ENCODE measurements at regions not wholly inside any gene's neighbourhood (a gene's known extent, or its start where the extent isn't known, plus 50 kb on each side); places are given as distances from the start of the nearest gene placed in this dataset.
"Not testable (repeated sequence)": the region's sequence is repeated elsewhere in the genome, so short reads cannot be mapped to it uniquely, and the experiment has no call there.

DNA sequence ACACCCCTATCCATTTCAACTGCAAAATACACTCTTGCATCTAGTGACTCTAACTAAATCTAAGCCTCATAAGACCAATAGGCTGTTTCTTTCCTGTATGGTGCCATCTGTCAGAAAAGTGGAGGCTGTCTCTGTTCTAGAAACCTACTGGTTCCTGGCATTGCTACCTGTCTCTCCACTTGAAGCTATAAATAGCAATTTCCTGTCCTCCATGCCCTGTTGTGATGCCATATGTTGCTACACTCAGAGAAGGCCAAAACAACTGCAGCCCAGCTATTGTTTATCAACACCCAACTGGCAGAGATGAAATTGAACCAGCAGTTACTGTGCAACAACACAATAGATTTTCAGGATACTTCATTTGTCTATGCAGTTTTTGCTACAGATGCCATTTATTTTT, 1355.1 kb upstream of the SLC39A10 start:
- no peak for DNase-seq (ENCODE audit: low spot score)

GRCh38 chr2:194294156-194294555, 1362.9 kb upstream of the SLC39A10 start:
- DNase-seq (ENCODE audit: low spot score), result no peak

DNA sequence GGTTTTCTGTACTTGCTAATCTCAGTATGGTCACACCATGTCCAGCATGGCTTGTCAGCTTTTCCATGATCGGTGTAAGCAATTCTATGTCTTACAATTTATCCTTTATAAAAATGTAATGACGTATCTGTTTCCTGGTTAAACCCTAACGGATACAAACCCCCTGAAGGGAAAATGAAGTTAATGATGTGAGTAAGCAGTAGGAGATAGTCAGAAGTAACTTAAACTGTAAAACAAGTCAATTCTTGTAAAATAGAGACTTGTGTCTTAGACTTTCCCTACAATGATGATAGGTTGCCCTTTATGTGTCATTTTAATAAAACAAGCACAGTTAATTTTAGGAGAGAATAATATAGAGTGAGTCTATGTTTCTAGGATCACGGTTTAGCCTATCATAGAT, 1365.9 kb upstream of the SLC39A10 start:
- no peak for DNase-seq (ENCODE audit: low spot score)

- no peak for DNase-seq (ENCODE audit: low spot score)
These were observed 1367.2 kb upstream of the SLC39A10 start for GRCh38 chr2:194289712-194290346.

GRCh38 chr2:194276667-194277066, 1380.4 kb upstream of the SLC39A10 start:
- not testable (repeated sequence) for DNase-seq (ENCODE audit: low spot score)

- DNase-seq (ENCODE audit: low spot score), result no peak
These were observed 1385.6 kb upstream of the SLC39A10 start for GRCh38 chr2:194271293-194271961.

- DNase-seq (ENCODE audit: low spot score), result no peak
These were observed 1386.4 kb upstream of the SLC39A10 start for GRCh38 chr2:194270648-194271047.

GRCh38 chr2:194264586-194264985, 1392.4 kb upstream of the SLC39A10 start:
- no peak for DNase-seq (ENCODE audit: low spot score)

GRCh38 chr2:194260185-194260584, 1396.8 kb upstream of the SLC39A10 start:
- DNase-seq (ENCODE audit: low spot score), result no peak

- DNase-seq (ENCODE audit: low spot score), result no peak
These were observed 1399.9 kb upstream of the SLC39A10 start for GRCh38 chr2:194257095-194257494.

DNA sequence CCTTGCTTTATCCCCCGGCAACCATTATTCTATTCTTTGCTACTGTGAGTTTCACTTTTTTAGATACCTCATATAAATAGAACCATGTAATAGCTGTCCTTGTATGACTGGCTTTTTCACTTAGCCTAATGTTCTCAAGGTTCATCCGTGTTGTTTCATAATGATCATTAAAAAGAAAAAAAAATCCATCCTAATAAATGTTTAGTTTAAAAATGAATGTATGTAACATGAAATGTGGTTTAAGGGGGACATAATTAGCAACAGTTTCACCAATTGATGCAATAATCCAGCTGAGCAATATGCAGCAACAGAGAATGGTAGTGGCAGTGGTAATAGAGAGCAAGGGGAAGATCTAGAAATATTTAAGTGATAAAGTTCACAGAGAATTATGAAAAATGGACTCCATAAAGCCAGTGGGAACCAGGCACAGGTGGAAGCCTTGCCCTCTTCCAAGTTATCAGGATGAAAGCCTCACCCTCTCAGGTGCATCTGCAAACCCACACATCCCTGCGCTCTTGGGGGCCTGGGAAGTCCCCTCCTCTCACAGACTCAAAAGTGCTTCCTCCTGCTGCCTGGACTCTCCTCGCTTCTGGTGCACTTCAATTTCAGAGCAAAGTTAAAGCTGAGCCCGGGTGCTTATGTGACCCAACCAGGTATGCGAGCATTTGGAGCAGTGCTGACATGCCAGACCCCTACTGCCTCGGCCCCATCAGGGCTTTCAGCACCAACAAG, 1403.3 kb upstream of the SLC39A10 start:
- DNase-seq (ENCODE audit: low spot score), result no peak

- DNase-seq (ENCODE audit: low spot score), result no peak
These were observed 1404.9 kb upstream of the SLC39A10 start for GRCh38 chr2:194252127-194252526.

GRCh38 chr2:194232600-194232999, 1424.4 kb upstream of the SLC39A10 start:
- DNase-seq (ENCODE audit: low spot score), result no peak

GRCh38 chr2:194223218-194223617, 1433.8 kb upstream of the SLC39A10 start:
- no peak for DNase-seq (ENCODE audit: low spot score)

DNA sequence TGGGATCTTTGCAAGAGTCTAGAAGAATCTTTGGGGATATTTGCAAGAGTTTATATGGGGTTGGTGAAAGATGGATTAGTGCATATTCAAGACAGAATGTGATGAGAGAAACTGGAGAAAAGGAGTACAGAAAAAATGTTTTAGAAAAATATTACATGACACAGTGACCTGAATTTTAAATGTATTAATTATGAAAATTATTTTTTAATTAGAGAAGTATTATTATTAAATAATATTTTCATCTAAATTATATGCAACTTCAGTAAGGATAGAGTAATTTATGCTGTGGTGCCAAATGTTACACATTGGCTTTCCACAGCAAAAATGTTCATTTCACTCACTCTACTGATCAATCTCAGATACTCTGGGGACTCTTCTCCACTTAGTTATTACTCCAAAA, 1442.8 kb upstream of the SLC39A10 start:
- DNase-seq (ENCODE audit: low spot score), result no peak

- no peak for DNase-seq (ENCODE audit: low spot score)
These were observed 1451.3 kb upstream of the SLC39A10 start for GRCh38 chr2:194205568-194206227.

- no peak for DNase-seq (ENCODE audit: low spot score)
These were observed 1453.1 kb upstream of the SLC39A10 start for GRCh38 chr2:194203898-194204297.

DNA sequence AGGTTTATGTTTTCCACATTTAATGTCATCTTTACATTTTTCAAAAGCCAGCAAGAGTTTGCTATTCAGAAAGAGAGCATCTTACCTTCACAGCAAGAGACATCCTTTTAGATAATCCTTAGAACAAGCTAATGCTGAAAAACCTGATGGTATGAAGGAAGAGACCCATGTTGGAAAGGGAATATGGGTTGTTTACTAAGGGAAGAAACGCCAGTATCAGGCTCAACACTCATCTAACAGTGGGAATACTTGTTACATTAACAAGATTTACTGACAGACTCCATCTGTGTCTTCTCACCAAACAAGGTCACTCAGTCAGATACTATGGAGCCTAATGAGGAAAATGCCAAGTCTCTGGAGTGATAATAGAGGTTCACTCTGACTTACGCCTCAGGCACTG, 1474.1 kb upstream of the SLC39A10 start:
- no peak for DNase-seq (ENCODE audit: low spot score)

DNA sequence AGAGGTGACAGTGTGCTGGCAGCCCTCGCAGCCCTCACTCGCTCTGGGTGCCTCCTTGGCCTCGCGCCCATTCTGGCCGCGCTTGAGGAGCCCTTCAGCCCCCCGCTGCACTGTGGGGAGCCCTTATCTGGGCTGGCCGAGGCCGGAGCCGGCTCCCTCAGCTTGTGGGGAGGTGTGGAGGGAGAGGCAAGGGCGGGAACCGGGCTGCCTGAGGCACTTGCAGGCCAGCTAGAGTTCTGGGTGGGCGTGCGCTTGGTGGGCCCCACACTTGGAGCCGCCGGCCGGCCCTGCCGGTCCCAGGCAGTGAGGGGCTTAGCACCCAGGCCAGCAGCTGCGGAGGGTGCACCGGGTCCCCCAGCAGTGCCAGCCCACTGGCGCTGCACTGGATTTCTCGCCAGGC, 1480.9 kb upstream of the SLC39A10 start:
- no peak for DNase-seq (ENCODE audit: low spot score)

GRCh38 chr2:194166818-194167217, 1490.2 kb upstream of the SLC39A10 start:
- DNase-seq (ENCODE audit: low spot score), result peak; percentile 48

DNA sequence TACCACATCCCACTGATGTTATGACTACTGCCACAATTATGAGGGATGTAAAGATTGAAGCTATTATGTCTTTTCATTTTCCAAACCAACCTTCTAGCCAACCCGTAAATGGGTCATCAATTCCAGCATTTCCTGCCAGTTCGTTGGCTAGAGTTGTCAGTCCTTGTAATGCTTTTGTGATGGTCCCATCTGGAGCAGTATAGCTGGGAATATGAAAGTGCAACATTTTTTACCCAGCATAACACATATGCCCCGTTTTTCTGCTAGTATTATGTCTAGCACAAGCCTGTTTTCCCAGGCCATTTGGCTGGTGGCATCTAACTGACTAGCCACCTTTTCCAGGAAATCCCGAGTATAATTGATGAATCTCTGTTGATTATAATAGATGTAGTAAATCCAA, 1501.6 kb upstream of the SLC39A10 start:
- no peak for DNase-seq (ENCODE audit: low spot score)

DNA sequence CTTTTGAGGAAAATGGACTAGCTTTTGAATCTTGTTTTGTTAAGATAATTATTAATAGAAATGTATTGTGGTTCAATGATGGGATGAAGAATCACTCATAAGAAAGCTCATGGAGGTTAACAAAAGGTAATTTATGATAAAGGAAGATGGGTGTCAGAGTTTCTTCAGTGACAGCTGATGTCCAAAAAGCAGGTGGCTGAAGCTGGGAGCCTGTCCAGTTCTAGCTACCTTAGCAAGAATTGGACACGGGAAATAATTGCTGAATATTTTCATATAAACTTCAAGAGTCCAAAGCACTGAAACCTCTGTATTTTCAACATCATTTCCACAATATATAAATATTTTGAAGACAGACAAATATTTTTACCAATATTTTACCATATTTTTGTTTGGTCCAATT, 1505.8 kb upstream of the SLC39A10 start:
- DNase-seq (ENCODE audit: low spot score), result no peak
